GM18907 (cell line): ENCODE measurements at regions not wholly inside any gene's neighbourhood (a gene's known extent, or its start where the extent isn't known, plus 50 kb on each side); places are given as distances from the start of the nearest gene placed in this dataset.
"Not testable (repeated sequence)": the region's sequence is repeated elsewhere in the genome, so short reads cannot be mapped to it uniquely, and the experiment has no call there.

ENCODE experiments used
- ATAC-seq: cut with Tn5 transposase; IDR thresholded peaks from one replicate; pipeline ENCODE4 v1.9.1; 2021; ENCODE audit warnings: mild to moderate bottlenecking, moderate library complexity; ENCODE audit not compliant: unreplicated experiment

DNA sequence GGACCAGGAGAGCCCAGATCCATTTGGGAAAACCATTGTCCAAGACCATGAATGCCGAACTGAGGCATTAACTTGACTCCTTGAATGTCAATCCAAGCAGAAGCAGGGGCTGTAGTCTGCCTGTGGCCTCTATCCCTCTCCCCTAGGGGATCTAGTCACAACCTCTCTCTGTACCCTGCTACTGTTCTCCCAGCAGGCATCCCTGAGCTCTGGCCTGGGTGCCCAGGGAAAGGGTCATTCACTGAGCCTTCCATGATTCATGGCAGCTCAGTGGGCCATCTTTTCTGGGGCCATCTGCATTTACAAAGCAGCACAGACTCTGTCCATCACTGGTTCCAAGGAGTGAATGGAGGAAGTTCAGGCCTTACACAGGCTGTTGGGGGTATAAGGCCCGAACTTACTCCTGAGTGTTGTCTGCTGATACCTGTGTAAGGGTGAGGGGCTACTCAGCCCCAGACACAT lies 151.8 kb downstream of the ZFP36L2 start:
- no peak for ATAC-seq

DNA sequence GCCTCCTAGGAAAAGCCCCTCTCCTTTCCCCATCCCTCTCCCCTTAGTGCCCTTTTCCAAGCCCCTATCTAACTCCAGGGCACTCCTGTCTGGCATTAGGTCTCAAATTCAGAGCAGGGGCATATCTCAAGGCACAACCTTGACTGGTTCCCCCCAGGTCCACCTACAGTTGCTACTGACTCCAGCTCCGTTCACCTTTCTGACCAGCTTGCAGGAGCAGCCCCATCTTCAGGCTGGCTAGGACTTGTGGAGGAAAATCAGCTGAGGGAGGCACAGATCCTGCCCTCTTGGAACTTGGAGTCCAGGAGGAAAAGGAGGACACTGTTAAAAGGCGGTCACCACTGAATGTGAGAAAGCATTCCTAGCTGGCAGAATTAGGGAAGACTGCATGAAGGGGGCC lies 152.4 kb downstream of the ZFP36L2 start:
- ATAC-seq, result no peak

DNA sequence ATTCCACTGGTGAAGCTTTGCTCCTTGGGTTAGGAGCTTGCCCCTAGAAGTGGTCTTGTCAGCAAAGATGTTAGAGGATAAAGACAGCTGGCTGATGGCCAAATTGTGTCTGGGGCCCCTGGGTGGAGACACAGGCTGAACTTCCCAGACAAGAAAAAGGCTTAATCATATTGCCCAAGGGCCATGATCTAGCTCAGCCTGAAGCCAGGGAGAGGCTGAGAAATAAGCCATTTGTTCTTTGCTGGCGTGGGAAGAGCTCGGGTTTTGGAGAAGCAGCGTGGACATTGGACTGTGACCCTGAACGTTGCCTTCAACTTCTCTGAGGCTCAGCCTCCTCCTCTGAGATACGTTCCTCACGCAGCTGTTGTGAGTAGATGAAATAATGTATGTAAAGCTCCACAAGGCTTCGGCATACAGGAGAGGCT lies 153.0 kb downstream of the ZFP36L2 start:
- no peak for ATAC-seq

DNA sequence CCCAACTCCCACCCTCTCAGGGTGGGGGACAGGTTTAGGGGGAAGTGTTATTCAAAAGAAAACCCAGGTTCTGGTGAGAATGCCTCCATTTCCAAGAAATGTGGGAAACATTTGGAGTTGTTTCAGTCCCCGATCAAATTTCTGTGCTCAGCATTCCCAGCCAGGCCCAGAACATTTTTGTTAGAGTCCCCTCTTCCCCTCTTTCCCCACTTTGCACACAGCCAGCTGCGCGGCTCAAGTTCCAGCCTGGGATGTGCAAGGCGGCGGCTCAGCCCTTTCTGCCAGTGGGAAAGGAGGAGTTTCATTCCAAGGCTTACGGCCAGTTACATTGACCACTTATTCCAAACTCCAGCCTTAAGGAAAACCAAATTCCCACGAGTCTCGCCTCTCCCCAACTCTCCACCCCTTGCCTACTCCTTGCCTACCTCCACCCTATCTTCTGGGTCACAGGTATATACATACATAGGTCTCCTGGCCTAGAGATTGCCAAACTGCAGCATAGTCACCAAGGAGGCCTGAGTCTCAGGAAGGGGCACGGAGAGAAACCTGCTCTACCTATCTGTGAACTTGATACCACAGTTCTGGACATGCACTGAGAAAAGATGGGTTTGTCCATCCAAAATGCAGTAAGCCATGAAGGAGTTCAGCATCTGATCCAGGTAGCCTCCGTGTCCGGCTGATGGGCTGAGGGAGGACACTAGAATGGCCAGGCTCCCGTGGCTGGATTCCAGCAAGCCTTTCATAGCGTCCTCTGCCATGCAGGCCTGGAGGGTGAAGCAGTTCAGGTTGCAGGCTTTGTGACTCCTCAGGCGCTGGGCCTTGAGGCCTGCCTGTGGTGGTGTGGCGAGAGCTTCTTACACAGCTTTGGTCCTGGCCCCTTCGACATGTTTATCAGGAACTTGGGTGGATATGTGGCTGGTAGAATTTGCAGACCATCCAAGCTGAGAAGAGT lies 154.5 kb downstream of the ZFP36L2 start:
- ATAC-seq, result no peak

DNA sequence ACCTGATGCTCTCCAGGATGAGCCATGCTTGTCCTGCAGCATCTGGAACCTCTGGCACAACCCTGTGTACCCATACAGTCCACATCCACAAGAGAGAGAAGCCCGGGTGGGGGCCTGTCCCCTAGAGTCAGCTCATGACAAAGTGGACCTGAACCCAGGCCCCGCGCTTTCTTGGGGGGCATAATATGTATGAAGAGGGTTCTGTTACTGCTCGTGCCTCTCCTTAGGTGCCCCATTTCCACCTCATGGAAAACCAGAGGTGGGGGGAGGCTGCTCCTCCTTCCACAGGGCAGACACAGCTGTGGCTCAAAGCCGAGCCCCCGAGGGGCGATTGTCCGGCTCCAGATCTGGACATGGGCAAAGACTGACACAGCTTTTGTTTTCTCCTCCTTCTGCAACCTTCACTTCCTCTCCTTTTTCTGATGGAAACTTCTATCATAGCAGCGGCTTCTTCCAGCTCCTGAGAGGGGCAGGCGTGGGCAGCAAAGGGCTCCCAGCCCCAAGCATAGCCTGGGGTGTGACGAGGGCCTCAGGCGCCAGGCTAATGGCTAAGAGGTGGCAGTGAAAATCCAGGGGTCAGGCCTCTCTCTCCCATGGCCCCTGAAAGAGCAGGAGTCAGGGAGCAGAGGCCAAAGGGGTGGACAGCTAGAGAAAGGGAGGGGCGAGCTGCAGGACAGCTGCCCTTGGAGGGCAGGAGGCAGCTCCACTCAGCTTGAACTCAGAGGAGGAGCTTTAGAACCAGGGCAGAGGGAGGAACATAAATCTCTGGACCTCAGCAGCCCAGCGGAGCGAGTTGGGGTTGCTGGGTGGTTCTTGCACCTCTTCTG lies 155.5 kb downstream of the ZFP36L2 start:
- no peak for ATAC-seq

DNA sequence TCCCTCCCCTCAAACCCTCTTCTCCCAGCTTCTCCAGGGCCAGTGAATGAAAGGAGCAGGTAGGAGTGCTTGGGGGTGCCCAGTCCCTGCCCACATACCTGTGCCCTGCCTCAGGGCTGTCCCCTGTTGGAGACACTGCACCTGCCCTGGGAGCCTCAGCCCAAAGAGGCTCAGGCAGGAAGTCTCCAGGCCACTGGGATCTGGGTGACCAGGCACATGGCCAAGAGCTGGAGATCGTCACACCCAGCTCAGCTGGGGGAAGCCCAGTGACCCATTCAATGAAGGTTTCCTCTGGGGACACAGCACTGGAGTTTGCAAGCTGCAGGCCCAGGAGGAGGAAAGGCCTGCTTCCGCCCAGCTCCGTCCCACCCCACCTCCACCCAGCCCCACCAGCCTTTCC lies 156.4 kb downstream of the ZFP36L2 start:
- no peak for ATAC-seq

DNA sequence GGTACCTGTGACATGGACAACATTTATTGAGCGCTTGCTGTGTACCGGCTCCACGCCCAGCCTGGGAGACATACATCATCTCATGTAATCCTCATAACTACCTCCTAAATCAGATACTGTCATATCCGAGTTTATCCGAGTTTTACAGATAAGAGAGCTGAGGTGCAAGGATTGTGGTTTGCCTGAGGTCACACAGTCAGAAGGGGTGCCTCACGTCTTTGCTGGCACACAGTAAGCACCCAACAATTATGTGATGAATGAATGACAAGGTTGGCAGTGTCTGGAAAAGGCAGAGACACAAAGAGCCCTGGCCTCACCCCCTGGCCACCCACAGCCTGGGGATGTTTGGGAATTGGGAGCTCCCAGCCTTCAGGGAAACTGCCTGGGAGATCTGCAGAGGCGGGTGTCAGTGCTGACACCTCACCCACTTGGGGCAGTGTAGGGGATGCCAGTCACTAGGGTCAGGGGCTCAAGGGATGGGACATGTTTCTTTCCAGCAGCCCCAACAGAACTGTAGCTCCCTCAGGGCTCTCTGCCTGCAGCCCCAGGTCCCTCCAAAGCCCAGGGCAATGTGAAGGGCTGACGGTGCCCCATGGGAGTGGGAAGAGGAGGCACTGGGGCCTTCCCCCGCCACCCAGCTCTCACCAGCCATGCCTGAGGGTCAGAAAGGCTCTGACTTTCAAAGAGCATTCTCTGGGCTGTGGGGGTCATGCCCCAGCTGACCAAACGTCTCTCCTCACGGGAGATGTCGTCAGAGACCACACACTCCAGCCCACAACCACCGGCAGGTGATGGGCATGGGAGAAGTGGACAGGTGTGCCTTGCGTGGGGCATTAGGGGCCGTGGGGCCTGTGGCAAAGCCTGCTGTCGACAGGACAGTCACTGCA lies 157.5 kb downstream of the ZFP36L2 start:
- no peak for ATAC-seq

DNA sequence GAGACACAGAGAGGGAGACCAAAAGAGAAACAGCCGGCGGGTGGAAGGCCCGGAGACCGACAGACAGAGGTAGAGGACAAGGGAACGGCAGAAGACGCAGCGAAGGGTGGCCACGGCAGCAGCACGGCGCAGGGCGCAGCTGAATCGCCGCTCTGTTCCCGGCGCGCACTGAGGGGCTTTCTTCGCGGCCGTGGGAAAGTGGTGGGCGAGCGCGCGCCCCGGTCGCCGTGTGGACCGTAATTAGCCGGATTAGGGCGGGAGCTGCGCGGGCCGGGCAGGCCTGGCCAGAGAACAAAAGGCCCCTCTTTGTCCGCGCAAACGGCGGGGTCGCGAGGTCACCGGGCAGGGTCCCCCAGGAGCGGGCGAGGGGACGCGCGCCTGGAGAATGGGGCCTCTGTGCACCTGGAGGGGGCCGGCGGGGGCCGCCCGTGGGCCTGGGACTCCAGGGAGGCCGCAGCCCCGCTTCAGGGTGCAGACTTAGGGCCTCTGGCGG lies 158.3 kb downstream of the ZFP36L2 start:
- no peak for ATAC-seq

DNA sequence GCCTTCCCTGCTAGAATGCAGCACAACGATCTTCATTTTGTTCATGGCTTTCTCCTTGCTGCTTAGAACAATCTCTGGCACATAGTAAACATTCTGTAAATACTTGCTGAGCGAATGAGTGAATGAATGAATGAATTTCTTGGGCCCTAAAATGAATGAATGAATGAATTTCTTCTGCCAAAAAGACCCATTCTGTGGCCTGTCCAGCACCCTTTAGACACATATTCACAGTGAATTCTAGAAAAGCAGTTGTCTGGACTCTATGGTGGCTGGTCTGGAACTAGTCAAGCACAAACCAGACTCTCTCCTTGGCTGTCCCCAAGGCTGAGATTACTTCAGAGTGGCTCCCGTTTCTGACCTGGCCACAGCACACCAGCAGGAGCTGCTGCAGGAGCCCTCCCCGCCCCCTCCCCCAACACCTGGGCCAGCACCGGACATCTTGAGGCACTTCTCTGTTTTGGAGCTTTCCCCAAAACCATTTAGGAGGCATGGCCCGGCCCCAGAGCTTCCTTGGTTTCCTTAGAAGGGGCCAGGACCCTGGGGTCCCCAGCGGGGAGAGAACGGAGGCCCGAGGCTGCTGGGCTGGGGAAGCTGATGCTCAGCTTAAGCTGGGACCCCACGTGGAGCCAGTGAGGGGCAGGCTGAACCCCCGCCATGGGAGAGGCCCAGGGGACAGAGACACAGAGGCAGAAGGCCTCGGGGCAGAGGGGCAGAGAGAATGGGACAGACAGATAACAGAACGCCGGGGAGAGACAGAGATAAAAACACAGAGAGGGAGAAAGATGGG lies 159.0 kb downstream of the ZFP36L2 start:
- no peak for ATAC-seq

DNA sequence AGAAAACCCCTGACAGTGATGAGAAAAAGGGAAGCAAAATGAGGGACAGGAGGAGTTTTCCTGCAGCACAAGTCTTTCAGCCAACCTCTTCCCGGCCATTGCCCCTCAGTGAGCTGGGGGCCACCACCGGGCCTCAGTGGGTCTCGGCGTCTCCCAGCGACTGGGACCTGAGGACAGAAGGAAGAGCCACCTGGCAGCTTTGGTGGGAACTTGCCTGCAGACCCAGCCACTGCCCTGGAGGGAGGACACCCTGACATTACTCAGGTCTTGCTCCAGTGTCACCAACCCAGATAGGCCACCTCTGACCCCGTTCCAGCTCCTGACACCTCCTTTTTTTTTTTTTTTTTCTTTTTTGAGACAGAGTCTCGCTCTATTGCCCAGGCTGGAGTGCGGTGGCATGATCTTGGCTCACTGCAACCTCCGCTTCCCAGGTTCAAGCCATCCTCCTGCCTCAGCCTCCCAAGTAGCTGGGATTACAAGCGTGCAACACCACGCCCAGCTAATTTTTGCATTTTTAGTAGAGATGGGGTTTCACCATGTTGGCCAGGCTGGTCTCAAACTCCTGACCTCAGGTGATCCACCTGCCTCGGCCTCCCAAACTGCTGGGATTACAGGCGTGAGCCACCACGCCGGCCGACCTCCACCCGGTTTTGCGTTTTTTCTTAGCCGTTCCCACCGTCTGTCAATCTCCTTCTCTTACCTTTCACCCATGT lies 159.7 kb downstream of the ZFP36L2 start:
- ATAC-seq, result not testable (repeated sequence)

DNA sequence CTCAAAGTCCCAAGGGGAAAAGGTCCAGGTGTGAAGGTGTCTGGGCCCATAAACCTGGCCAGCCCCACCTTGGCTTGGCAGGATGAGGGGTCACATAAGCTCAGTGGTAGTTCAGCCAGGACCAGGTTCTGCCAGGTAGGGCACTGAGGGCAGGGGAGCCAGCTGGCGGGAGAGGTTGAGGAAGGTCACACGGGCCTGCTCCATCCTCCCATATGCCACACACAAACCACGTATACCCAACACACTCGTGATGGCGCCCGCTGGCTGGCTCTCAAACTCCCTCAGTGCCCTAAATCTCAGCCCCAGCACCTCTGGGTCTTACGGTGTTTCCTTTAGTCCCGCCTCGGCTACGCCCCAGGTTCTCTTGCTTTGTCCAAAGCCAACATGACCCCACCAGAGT lies 160.5 kb downstream of the ZFP36L2 start:
- ATAC-seq, result no peak

DNA sequence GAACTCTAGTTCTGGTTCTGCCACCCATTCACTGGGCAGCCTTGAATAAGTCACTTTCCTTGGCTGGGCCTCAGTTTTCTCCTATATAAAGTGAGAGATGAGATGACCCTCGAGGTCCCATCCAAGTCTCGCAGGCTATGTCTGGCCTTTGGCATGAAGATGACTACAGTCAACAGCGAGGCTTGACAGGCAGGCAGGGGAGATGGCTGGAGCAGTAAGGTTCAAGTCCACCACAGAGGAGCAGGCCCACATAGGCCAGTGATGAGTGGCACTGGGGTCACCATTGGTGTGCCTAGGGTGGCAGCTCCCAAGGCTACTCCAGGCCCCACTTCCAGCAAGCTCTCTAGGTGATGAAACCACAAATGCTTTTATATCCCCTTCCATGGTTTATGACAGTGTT lies 161.4 kb downstream of the ZFP36L2 start:
- ATAC-seq, result no peak

DNA sequence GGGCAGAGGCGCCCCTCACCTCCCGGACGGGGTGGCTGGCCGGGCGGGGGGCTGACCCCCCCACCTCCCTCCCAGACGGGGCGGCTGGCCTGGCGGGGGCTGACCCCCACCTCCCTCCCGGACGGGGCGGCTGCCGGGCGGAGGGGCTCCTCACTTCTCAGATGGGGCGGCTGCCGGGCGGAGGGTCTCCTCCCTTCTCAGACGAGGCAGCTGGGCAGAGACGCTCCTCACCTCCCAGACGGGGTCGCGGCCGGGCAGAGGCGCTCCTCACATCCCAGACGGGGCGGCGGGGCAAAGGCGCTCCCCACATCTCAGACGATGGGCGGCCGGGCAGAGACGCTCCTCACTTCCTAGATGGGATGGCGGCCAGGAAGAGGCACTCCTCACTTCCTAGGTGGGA lies 163.3 kb downstream of the ZFP36L2 start:
- ATAC-seq, result not testable (repeated sequence)

DNA sequence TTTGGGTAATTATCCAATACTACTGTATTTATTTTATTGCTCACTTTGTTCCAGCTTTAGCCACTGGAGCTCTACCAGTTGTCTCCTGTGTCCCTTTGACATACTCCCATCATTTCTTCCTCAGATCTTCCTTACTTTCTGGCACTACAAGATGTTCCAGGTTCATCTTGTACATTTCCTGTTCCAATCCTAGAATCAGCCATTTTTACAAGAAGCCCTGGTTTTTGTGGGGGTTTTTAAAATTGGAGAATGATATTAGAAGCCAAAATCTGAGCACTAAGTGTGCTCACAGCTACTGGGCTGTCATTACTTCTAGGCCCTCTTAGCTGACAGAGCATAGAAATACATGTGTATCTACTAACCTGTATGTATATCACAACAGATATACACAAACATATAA lies 164.3 kb downstream of the ZFP36L2 start:
- no peak for ATAC-seq

DNA sequence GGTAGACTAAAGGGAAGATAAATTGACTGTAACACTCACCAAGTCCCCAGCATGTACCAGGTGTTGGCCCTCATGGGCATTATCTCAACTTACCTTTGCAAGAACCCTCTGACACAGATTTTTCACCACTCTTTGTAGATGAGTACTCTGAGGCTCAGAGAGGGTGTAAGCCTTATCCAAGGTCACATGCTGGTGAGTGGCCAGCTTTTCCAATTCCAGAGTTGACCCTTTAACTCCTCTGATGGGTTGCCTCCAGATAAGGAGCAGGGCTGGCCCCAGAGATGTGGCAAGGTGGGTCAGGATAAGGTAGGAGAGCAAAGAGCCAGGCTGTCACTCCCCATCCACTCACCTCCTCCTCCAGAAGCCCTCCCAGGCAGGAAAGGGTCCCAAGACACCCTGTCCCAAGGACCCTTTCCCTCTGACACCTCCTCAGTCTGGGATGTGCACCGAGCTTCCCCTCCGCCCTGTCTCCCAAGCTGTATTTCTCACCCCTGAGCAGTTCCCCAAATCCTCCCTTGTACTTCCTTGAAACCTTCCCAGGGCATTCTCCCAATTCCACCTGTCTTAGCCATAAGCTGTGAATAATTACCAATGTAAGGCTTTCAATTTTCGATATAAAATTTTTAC lies 165.9 kb downstream of the ZFP36L2 start:
- no peak for ATAC-seq

DNA sequence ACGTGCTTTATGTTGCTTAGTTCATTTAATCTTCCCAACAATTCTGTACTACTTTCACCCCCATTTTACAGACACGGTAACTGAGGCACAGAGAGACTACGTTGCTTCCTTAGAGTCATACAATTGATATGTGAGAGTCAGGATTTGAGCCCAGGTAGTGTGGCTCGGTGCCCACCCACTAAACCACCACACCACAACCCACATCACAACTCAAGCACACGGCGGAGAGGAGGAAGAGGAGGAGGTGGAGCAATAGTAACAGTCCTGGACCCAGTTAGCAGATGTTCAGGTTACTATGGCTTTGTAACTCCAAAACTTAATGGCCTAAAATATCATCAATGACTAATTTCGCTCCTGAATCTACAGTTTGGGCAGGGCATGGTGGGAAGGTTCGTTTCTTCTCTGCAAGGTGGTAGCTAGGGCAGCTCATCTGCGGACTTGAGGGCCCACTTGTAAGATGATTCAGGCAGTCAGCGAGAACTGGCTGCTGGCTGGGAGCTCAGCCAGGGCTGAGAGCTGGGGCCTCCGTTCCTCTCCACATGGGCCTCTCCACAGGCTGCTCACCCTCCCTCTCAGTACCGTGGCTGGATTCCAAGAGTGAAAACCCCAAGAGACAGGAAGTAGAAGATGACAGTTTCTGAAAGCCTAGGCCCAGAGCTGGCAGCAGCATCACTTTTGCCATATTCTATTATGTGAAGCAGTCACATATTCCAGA lies 167.1 kb downstream of the ZFP36L2 start:
- ATAC-seq, result peak; percentile 81

DNA sequence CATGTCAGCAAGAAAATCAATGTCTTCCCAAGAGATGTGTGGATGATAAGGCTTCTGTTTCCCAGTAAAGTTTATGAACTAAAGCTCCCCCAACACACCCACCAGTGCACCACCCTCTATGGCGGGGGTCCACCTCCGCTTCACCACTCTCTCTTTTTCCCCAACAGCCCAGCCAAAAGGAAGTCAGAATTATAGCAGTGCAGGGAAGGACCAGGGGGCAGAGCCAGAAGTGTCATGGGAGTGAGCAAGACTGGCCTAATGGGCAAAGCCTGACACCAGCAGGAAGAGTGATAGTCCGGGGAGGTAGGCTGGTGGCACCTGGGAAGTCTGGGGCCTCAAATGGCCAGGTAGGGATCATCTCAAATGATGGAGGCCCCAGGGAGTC lies 167.7 kb downstream of the ZFP36L2 start:
- no peak for ATAC-seq
